Right lobe of liver (tissue), 4 donors: ENCODE measurements at regions not wholly inside any gene's neighbourhood (a gene's known extent, or its start where the extent isn't known, plus 50 kb on each side); places are given as distances from the start of the nearest gene placed in this dataset.

Source experiments
- CTCF ChIP-seq, 4 donors: fragments of 200-600 bp in 3 of 4; fragments of 450-650 bp in 1 of 4; IDR thresholded peaks; one replicate each; pipeline versions ENCODE4 v1.5.1 to v1.8.0; 2016 to 2022; ENCODE audit warnings: antibody characterized with exemption in 4 of 4, mild to moderate bottlenecking in 2 of 4
- POLR2A ChIP-seq: fragments of 450-650 bp; IDR thresholded peaks from one replicate; pipeline ENCODE4 v1.6.1; 2017; ENCODE audit warnings: antibody characterized with exemption, mild to moderate bottlenecking
- donor health status: DM: no; HTN: no; CAD: no.
- donor health status: DM: no; HTN: no; CAD: no.
- donor health status: DM: no; HTN: yes; CAD: no.

GRCh38 chr4:36757580-36758311 lies 476.3 kb downstream of the DTHD1 start:
- TF ChIP-seq CTCF (IDR thresholded peaks at IDR 0.05): no peak
- no peak for TF ChIP-seq POLR2A
